ENCODE measurements at regions not wholly inside any gene's neighbourhood (a gene's known extent, or its start where the extent isn't known, plus 50 kb on each side); places are given as distances from the start of the nearest gene placed in this dataset.

GRCh38 chr10:31646519-31646918 lies 282.1 kb downstream of the ARHGAP12 start:
- H4K91ac ChIP-seq (ENCODE audit: insufficient read depth, low read depth, low read length) = no peak overlapping the region
- CTCF ChIA-PET = no interaction called here
- H2BK120ac ChIP-seq (ENCODE audit: low read depth, low read length) = no peak overlapping the region
- no peak for TF ChIP-seq CEBPB (IDR thresholded peaks at IDR 0.05; ENCODE audit: low read depth, low read length)
- TF ChIP-seq CHD1 (IDR thresholded peaks at IDR 0.05; ENCODE audit: low read depth, low read length) = no peak
- no peak for TF ChIP-seq ELK1 (IDR thresholded peaks at IDR 0.05; ENCODE audit: borderline replicate concordance, low read depth, low read length)
- no peak for TF ChIP-seq CTCF (conservative IDR thresholded peaks at IDR 0.05; ENCODE audit: low read depth, low read length)
- TF ChIP-seq RCOR1 (IDR thresholded peaks at IDR 0.05; ENCODE audit: insufficient replicate concordance, low read length) = no peak
- no peak for TF ChIP-seq MXI1 (IDR thresholded peaks at IDR 0.05; ENCODE audit: borderline replicate concordance, low read depth, low read length)
- no peak for TF ChIP-seq BHLHE40 (IDR thresholded peaks at IDR 0.05; ENCODE audit: low read depth, low read length)
- no peak for TF ChIP-seq FOS (IDR thresholded peaks at IDR 0.05; ENCODE audit: low read depth, low read length)
- no peak for TF ChIP-seq MAZ (IDR thresholded peaks at IDR 0.05; ENCODE audit: borderline replicate concordance, low read depth, low read length)
- TF ChIP-seq SMC3 (IDR thresholded peaks at IDR 0.05; ENCODE audit: low read depth, low read length) = no peak
- TF ChIP-seq RAD21 (IDR thresholded peaks at IDR 0.05; ENCODE audit: low read length) = no peak
- no peak for TF ChIP-seq POLR2A (IDR thresholded peaks at IDR 0.05; ENCODE audit: low read depth, low read length)
- TF ChIP-seq NFE2L2 (IDR thresholded peaks at IDR 0.05; ENCODE audit: low read depth, low read length) = no peak
- no peak overlapping the region for H3K4me3 ChIP-seq (ENCODE audit: insufficient read depth, low read depth, low read length)
- H3K4me2 ChIP-seq (ENCODE audit: low read depth, low read length) = no peak overlapping the region
- H2BK20ac ChIP-seq (ENCODE audit: low read depth, low read length) = no peak overlapping the region
- H3K4ac ChIP-seq (ENCODE audit: low read depth, low read length) = no peak overlapping the region
- no peak overlapping the region for H3K9ac ChIP-seq (ENCODE audit: low read depth, low read length)
- in situ Hi-C loops (cut with MboI; ENCODE audit: low sequenced_read_pairs) (no loop called here), intact Hi-C loops (cut with micrococcal nuclease) (no loop called here), dilution Hi-C loops (cut with HindIII; ENCODE audit: low sequenced_read_pairs, unreplicated experiment) (no loop called here)
- peaks cover 5% of the 10 kb centered on the region for H3K9me1 ChIP-seq (ENCODE audit: insufficient read depth, low read length)
- H2AFZ ChIP-seq (replicated peaks; ENCODE audit: low read length, poor library complexity) = no peak overlapping the region
- H2BK15ac ChIP-seq (ENCODE audit: low read depth, low read length) = no peak overlapping the region
- no peaks in the 10 kb centered on the region for H3K79me1 ChIP-seq (ENCODE audit: low read depth in 1 of 2, low read length in 2 of 2)
- peaks cover 5% of the 10 kb centered on the region for H3K4me1 ChIP-seq (ENCODE audit: control insufficient read depth, insufficient read depth, low read length)
- no peak overlapping the region for H2AK9ac ChIP-seq (replicated peaks; ENCODE audit: low read depth, low read length, poor library complexity)
- DNase-seq (no peak), ATAC-seq (ENCODE audit: low read depth) (no peak)
- no peak overlapping the region for H3K23ac ChIP-seq (ENCODE audit: low read depth, low read length)
- no peaks in the 10 kb centered on the region for H4K20me1 ChIP-seq (ENCODE audit: insufficient read depth, low read length)
- H2AK5ac ChIP-seq (ENCODE audit: low read depth, low read length) = no peak overlapping the region
- H3K18ac ChIP-seq (ENCODE audit: low read depth, low read length) = no peak overlapping the region
- H2BK5ac ChIP-seq (ENCODE audit: low read depth, low read length, poor library complexity, severe bottlenecking) = no peak overlapping the region
- H3K56ac ChIP-seq (ENCODE audit: extremely low read depth, insufficient read depth, low read length) = no peak overlapping the region
- H4K8ac ChIP-seq (ENCODE audit: low read depth in 2 of 2, low read length in 2 of 2) = no peak overlapping the region
- H3K27ac ChIP-seq (ENCODE audit: insufficient read depth, low read length) = no peak overlapping the region
- no peaks in the 10 kb centered on the region for H3K27me3 ChIP-seq (ENCODE audit: control insufficient read depth, insufficient read depth, low read length)
- H3K36me3 ChIP-seq (ENCODE audit: control insufficient read depth, insufficient read depth, low read length) = no peaks in the 10 kb centered on the region
- H3K14ac ChIP-seq (replicated peaks; ENCODE audit: low read depth, low read length) = no peak overlapping the region
- 100% methylated on average over 2 of the region's 4 CpGs; no CpG with 5 or more reads in 1 of the 2 experiments for WGBS, 2 experiments (ENCODE audit: extremely low coverage in 2 of 2, insufficient read length in 1 of 2)
- BruUV-seq (replicated peaks) = no TSS peak
- no peaks in the 10 kb centered on the region for H3K9me3 ChIP-seq (ENCODE audit: control insufficient read depth, insufficient read depth, low read length)
- POLR2A ChIA-PET (ENCODE audit: unreplicated experiment) = no interaction called here
- H4K5ac ChIP-seq (ENCODE audit: low read depth, low read length) = no peak overlapping the region
